ENCODE measurements at regions not wholly inside any gene's neighbourhood (a gene's known extent, or its start where the extent isn't known, plus 50 kb on each side); places are given as distances from the start of the nearest gene placed in this dataset.

DNA sequence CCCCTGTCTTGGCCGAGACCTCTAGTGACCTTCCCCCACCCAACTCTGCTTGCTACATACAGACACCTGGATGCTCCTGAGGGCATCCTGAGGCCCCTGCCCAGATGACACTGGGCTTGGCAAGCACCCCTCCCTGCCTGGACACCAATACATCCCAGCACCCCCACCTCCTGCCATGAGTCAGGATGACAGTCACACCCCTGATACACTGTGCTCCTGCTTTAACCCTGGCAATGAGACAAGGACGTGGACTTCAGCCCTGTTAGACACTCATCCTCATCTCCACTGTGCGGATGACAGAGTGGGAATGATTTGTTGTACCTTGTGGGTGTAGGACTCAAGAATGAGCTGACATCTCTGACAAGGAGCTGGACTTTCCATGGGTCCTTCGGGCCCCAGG lies 186.3 kb upstream of the ADCY1 start:
- Histone ChIP-seq H3K27me3 (ENCODE audit: control insufficient read depth, extremely low read depth, insufficient read depth, low read length) (no peaks in the 10 kb centered on the region), H3K9me1 (ENCODE audit: control insufficient read depth, extremely low read depth, insufficient read depth, low read length) (no peaks in the 10 kb centered on the region), H3K4me2 (ENCODE audit: control insufficient read depth, extremely low read depth, insufficient read depth, low read depth, low read length) (no peak overlapping the region), H3K9ac (ENCODE audit: control insufficient read depth, extremely low read depth, insufficient read depth, low read length) (no peak overlapping the region), H3K27ac (ENCODE audit: control insufficient read depth, insufficient read depth, low read length) (no peak overlapping the region), H3K36me3 (ENCODE audit: control insufficient read depth in 2 of 2, extremely low read depth in 1 of 2, insufficient read depth in 2 of 2, low read length in 2 of 2) (no peaks in the 10 kb centered on the region), H3K4me1 (ENCODE audit: control insufficient read depth, extremely low read depth, insufficient read depth, low read length) (no peaks in the 10 kb centered on the region), H3K4me3 (ENCODE audit: control insufficient read depth in 2 of 3, extremely low read depth in 1 of 3, insufficient read depth in 2 of 3, low read depth in 1 of 3, low read length in 3 of 3) (no peak overlapping the region), H3K79me2 (ENCODE audit: control insufficient read depth, insufficient read depth, low read length) (no peaks in the 10 kb centered on the region), H4K20me1 (ENCODE audit: control insufficient read depth, extremely low read depth, insufficient read depth, low read length) (no peaks in the 10 kb centered on the region), H3K9me3 (ENCODE audit: control insufficient read depth, low read depth, low read length) (no peaks in the 10 kb centered on the region), H2AFZ (ENCODE audit: control insufficient read depth, low read length) (no peak overlapping the region)
- dilution Hi-C loops (cut with MboI; ENCODE audit: extremely low pct_ligation_motif_present, low sequenced_read_pairs) = no loop called here
- DNase-seq (ENCODE audit: low read depth, low spot score) = no peak
- FAIRE-seq = no peak
- TF ChIP-seq EZH2 (IDR thresholded peaks at IDR 0.05; ENCODE audit: low read length) (no peak), CTCF (optimal IDR thresholded peaks at IDR 0.05 in 1 of 3, IDR thresholded peaks at IDR 0.05 in 1 of 3, conservative IDR thresholded peaks at IDR 0.05 in 1 of 3; ENCODE audit: extremely low read depth in 1 of 3, insufficient read depth in 2 of 3, low read length in 3 of 3) (no peak)

- no peaks in the 10 kb centered on the region for H3K27me3 ChIP-seq (ENCODE audit: control insufficient read depth, extremely low read depth, insufficient read depth, low read length)
- H3K9me1 ChIP-seq (ENCODE audit: control insufficient read depth, extremely low read depth, insufficient read depth, low read length) = no peaks in the 10 kb centered on the region
- no peaks in the 10 kb centered on the region for H3K9me3 ChIP-seq (ENCODE audit: control insufficient read depth, low read depth, low read length)
- H3K36me3 ChIP-seq (ENCODE audit: control insufficient read depth in 2 of 2, extremely low read depth in 1 of 2, insufficient read depth in 2 of 2, low read length in 2 of 2) = no peaks in the 10 kb centered on the region
- no peaks in the 10 kb centered on the region for H4K20me1 ChIP-seq (ENCODE audit: control insufficient read depth, extremely low read depth, insufficient read depth, low read length)
- DNase-seq (ENCODE audit: low read depth, low spot score) (no peak), FAIRE-seq (no peak)
- no peaks in the 10 kb centered on the region for H3K4me1 ChIP-seq (ENCODE audit: control insufficient read depth, extremely low read depth, insufficient read depth, low read length)
- dilution Hi-C loops (cut with MboI; ENCODE audit: extremely low pct_ligation_motif_present, low sequenced_read_pairs) = no loop called here
- H3K4me2 ChIP-seq (ENCODE audit: control insufficient read depth, extremely low read depth, insufficient read depth, low read depth, low read length) = no peak overlapping the region
- H3K9ac ChIP-seq (ENCODE audit: control insufficient read depth, extremely low read depth, insufficient read depth, low read length) = no peak overlapping the region
- no peak for TF ChIP-seq EZH2 (IDR thresholded peaks at IDR 0.05; ENCODE audit: low read length)
- no peak for TF ChIP-seq CTCF (optimal IDR thresholded peaks at IDR 0.05 in 1 of 3, IDR thresholded peaks at IDR 0.05 in 1 of 3, conservative IDR thresholded peaks at IDR 0.05 in 1 of 3; ENCODE audit: extremely low read depth in 1 of 3, insufficient read depth in 2 of 3, low read length in 3 of 3)
- no peak overlapping the region for H2AFZ ChIP-seq (ENCODE audit: control insufficient read depth, low read length)
- no peak overlapping the region for H3K4me3 ChIP-seq (ENCODE audit: control insufficient read depth in 2 of 3, extremely low read depth in 1 of 3, insufficient read depth in 2 of 3, low read depth in 1 of 3, low read length in 3 of 3)
- H3K79me2 ChIP-seq (ENCODE audit: control insufficient read depth, insufficient read depth, low read length) = no peaks in the 10 kb centered on the region
- no peak overlapping the region for H3K27ac ChIP-seq (ENCODE audit: control insufficient read depth, insufficient read depth, low read length)
Observed at GRCh38 chr7:45389073-45389872, 184.9 kb upstream of the ADCY1 start.

Measured in keratinocyte (primary cell).